ENCODE measurements at regions not wholly inside any gene's neighbourhood (a gene's known extent, or its start where the extent isn't known, plus 50 kb on each side); places are given as distances from the start of the nearest gene placed in this dataset.

- DNase-seq = no peak
- Histone ChIP-seq H3K9me2 (ENCODE audit: insufficient read depth) (no peaks in the 10 kb centered on the region), H3K4me3 (no peak overlapping the region), H3K4me2 (no peak overlapping the region), H3K9me3 (ENCODE audit: insufficient read depth, low read depth) (no peaks in the 10 kb centered on the region), H4K20me1 (ENCODE audit: insufficient read depth) (no peaks in the 10 kb centered on the region), H3K36me3 (ENCODE audit: low read depth) (no peaks in the 10 kb centered on the region), H3K79me2 (ENCODE audit: low read depth) (no peaks in the 10 kb centered on the region), H3F3A (ENCODE audit: insufficient read depth, low read depth) (no peaks in the 10 kb centered on the region), H3K27ac (no peak overlapping the region), H3K27me3 (ENCODE audit: insufficient read depth, low read depth) (no peaks in the 10 kb centered on the region), H2AFZ (no peak overlapping the region), H3K4me1 (replicated peaks; ENCODE audit: insufficient read depth) (no peaks in the 10 kb centered on the region)
- intact Hi-C loops (cut with micrococcal nuclease; ENCODE audit: unreplicated experiment) = no loop called here
- no TSS peak for BruUV-seq (replicated peaks)
- ChIA-PET CTCF (no interaction called here), POLR2A (ENCODE audit: unreplicated experiment) (no interaction called here)
- TF ChIP-seq EZH2 (IDR thresholded peaks at IDR 0.05; ENCODE audit: low read depth) = no peak
- no peak for TF ChIP-seq CTCF (conservative IDR thresholded peaks at IDR 0.05)
Measured at GRCh38 chr13:99647596-99647985, 146.3 kb downstream of the TM9SF2 start.

GRCh38 chr13:99646866-99647595 lies 145.8 kb downstream of the TM9SF2 start:
- H3K4me2 ChIP-seq = no peak overlapping the region
- no peaks in the 10 kb centered on the region for H3K9me2 ChIP-seq (ENCODE audit: insufficient read depth)
- no peak overlapping the region for H2AFZ ChIP-seq
- no peaks in the 10 kb centered on the region for H3F3A ChIP-seq (ENCODE audit: insufficient read depth, low read depth)
- no peak overlapping the region for H3K27ac ChIP-seq
- H4K20me1 ChIP-seq (ENCODE audit: insufficient read depth) = no peaks in the 10 kb centered on the region
- intact Hi-C loops (cut with micrococcal nuclease; ENCODE audit: unreplicated experiment) = no loop called here
- POLR2A ChIA-PET (ENCODE audit: unreplicated experiment) = no interaction called here
- H3K36me3 ChIP-seq (ENCODE audit: low read depth) = no peaks in the 10 kb centered on the region
- DNase-seq = no peak
- H3K79me2 ChIP-seq (ENCODE audit: low read depth) = no peaks in the 10 kb centered on the region
- no peaks in the 10 kb centered on the region for H3K9me3 ChIP-seq (ENCODE audit: insufficient read depth, low read depth)
- no TSS peak for BruUV-seq (replicated peaks)
- H3K27me3 ChIP-seq (ENCODE audit: insufficient read depth, low read depth) = no peaks in the 10 kb centered on the region
- TF ChIP-seq CTCF (conservative IDR thresholded peaks at IDR 0.05) (no peak), EZH2 (IDR thresholded peaks at IDR 0.05; ENCODE audit: low read depth) (no peak)
- no peaks in the 10 kb centered on the region for H3K4me1 ChIP-seq (replicated peaks; ENCODE audit: insufficient read depth)
- CTCF ChIA-PET = interaction anchor here (0.5 kb wide), 1 partner anchor 27 kb away, joined by 4 read pairs; no protein-coding TSS in a partner anchor
- no peak overlapping the region for H3K4me3 ChIP-seq

- Histone ChIP-seq H3F3A (ENCODE audit: insufficient read depth, low read depth) (no peaks in the 10 kb centered on the region), H2AFZ (no peak overlapping the region), H3K27me3 (ENCODE audit: insufficient read depth, low read depth) (no peaks in the 10 kb centered on the region), H3K36me3 (ENCODE audit: low read depth) (no peaks in the 10 kb centered on the region), H4K20me1 (ENCODE audit: insufficient read depth) (no peaks in the 10 kb centered on the region), H3K4me1 (replicated peaks; ENCODE audit: insufficient read depth) (no peaks in the 10 kb centered on the region), H3K9me3 (ENCODE audit: insufficient read depth, low read depth) (no peaks in the 10 kb centered on the region), H3K4me3 (no peak overlapping the region), H3K27ac (no peak overlapping the region), H3K79me2 (ENCODE audit: low read depth) (no peaks in the 10 kb centered on the region), H3K9me2 (ENCODE audit: insufficient read depth) (no peaks in the 10 kb centered on the region), H3K4me2 (no peak overlapping the region)
- DNase-seq = no peak
- BruUV-seq (replicated peaks) = no TSS peak
- ChIA-PET POLR2A (ENCODE audit: unreplicated experiment) (no interaction called here), CTCF (no interaction called here)
- intact Hi-C loops (cut with micrococcal nuclease; ENCODE audit: unreplicated experiment) = no loop called here
- TF ChIP-seq EZH2 (IDR thresholded peaks at IDR 0.05; ENCODE audit: low read depth) (no peak), CTCF (conservative IDR thresholded peaks at IDR 0.05) (no peak)
Measured at GRCh38 chr13:99642841-99643240, 141.6 kb downstream of the TM9SF2 start.
